Esophagus muscularis mucosa (tissue), 4 donors: ENCODE measurements at regions not wholly inside any gene's neighbourhood (a gene's known extent, or its start where the extent isn't known, plus 50 kb on each side); places are given as distances from the start of the nearest gene placed in this dataset.
"Not testable (repeated sequence)": the region's sequence is repeated elsewhere in the genome, so short reads cannot be mapped to it uniquely, and the experiment has no call there.

ENCODE experiments used
- DNase-seq: peaks from one replicate; pipeline ENCODE4 v3.0.0-alpha.2; 2017; ENCODE audit errors: extremely low spot score
- H3K27ac ChIP-seq, 4 donors: fragments of 200-600 bp; sonication (generic); replicated peaks in 1 of 4; 1 replicate in 3 of 4; 2 replicates in 1 of 4; pipeline ENCODE4 v1.5.1; 2016 to 2019; ENCODE audit warnings: mild to moderate bottlenecking in 1 of 4
- H3K27me3 ChIP-seq, 4 donors: fragments of 200-600 bp; sonication (generic); one replicate each; pipeline versions ENCODE4 v1.5.1 to v1.6.0; 2016 to 2019
- H3K36me3 ChIP-seq, 4 donors: fragments of 200-600 bp; sonication (generic); one replicate each; pipeline ENCODE4 v1.5.1; 2016 to 2019
- H3K4me1 ChIP-seq, 4 donors: fragments of 200-600 bp; sonication (generic); one replicate each; pipeline ENCODE4 v1.5.1; 2016 to 2019
- H3K4me3 ChIP-seq, 4 donors: fragments of 200-600 bp; sonication (generic); 1 replicate in 2 of 4; 2 replicates in 2 of 4; pipeline ENCODE4 v1.5.1; 2016 to 2019; ENCODE audit warnings: mild to moderate bottlenecking in 4 of 4, moderate library complexity in 1 of 4
- H3K9me3 ChIP-seq, 4 donors: fragments of 200-600 bp; sonication (generic); 1 replicate in 3 of 4; 2 replicates in 1 of 4; pipeline ENCODE4 v1.5.1; 2016 to 2019
- EP300 ChIP-seq: sonication (generic); formaldehyde crosslinking; IDR thresholded peaks from one replicate; pipeline ENCODE4 v1.6.1; 2017; ENCODE audit warnings: antibody characterized with exemption
- POLR2A ChIP-seq: fragments of 450-650 bp; IDR thresholded peaks from one replicate; pipeline ENCODE4 v1.6.1; 2017; ENCODE audit warnings: antibody characterized with exemption, moderate library complexity, mild to moderate bottlenecking, low read depth
- POLR2AphosphoS5 ChIP-seq, 2 donors: sonication (generic); formaldehyde crosslinking; IDR thresholded peaks; one replicate each; pipeline ENCODE4 v1.6.1; 2017; ENCODE audit warnings: antibody characterized with exemption in 2 of 2
- WGBS: methylation state at CpG from one replicate; pipeline ENCODE4 v1.1.5; 2018; 5-methylcytosine and 5-hydroxymethylcytosine counted together
- intact Hi-C: fragments of 100-400 bp; cut with DNase I; formaldehyde crosslinking; loops from one replicate; pipeline ENCODE4 v1.15.1; 2023
- TF ChIP-seq, protein P1 (sequence below), 3 experiments: fragments of 200-600 bp in 2 of 3; fragments of 450-650 bp in 1 of 3; sonication (generic) in 2 of 3; IDR thresholded peaks; one replicate each; pipeline ENCODE4 v1.5.1; 2017 to 2019; ENCODE audit warnings: antibody characterized with exemption in 3 of 3, mild to moderate bottlenecking in 2 of 3, moderate library complexity in 1 of 3

GRCh38 chr14:53841109-53842099 is 115.2 kb downstream of the BMP4 start:
- H3K9me3 ChIP-seq = peaks cover 0 to 9% (median 0%) of the 10 kb centered on the region in 4 donors
- H3K4me3 ChIP-seq = no peak overlapping the region
- intact Hi-C loops = no loop called here
- TF ChIP-seq POLR2A (no peak), POLR2AphosphoS5 (IDR thresholded peaks at IDR 0.05) (no peak), EP300 (no peak)
- TF ChIP-seq, protein P1, sequence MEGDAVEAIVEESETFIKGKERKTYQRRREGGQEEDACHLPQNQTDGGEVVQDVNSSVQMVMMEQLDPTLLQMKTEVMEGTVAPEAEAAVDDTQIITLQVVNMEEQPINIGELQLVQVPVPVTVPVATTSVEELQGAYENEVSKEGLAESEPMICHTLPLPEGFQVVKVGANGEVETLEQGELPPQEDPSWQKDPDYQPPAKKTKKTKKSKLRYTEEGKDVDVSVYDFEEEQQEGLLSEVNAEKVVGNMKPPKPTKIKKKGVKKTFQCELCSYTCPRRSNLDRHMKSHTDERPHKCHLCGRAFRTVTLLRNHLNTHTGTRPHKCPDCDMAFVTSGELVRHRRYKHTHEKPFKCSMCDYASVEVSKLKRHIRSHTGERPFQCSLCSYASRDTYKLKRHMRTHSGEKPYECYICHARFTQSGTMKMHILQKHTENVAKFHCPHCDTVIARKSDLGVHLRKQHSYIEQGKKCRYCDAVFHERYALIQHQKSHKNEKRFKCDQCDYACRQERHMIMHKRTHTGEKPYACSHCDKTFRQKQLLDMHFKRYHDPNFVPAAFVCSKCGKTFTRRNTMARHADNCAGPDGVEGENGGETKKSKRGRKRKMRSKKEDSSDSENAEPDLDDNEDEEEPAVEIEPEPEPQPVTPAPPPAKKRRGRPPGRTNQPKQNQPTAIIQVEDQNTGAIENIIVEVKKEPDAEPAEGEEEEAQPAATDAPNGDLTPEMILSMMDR (IDR thresholded peaks at IDR 0.05) = no peak
- H3K36me3 ChIP-seq = no peaks in the 10 kb centered on the region
- peak; percentile 78 for DNase-seq
- H3K27ac ChIP-seq = no peak overlapping the region
- no peaks in the 10 kb centered on the region for H3K4me1 ChIP-seq
- WGBS = 92% methylated on average over 3 of the region's 3 CpGs
- H3K27me3 ChIP-seq = no peaks in the 10 kb centered on the region

- peaks cover 0 to 9% (median 0%) of the 10 kb centered on the region in 4 donors for H3K9me3 ChIP-seq
- DNase-seq = peak; percentile 78
- no peaks in the 10 kb centered on the region for H3K36me3 ChIP-seq
- intact Hi-C loops = no loop called here
- WGBS = 68% methylated on average over 2 of the region's 2 CpGs
- no peak overlapping the region for H3K27ac ChIP-seq
- H3K4me3 ChIP-seq = no peak overlapping the region
- H3K4me1 ChIP-seq = no peaks in the 10 kb centered on the region
- no peaks in the 10 kb centered on the region for H3K27me3 ChIP-seq
- TF ChIP-seq EP300 = no peak
Measured at GRCh38 chr14:53840444-53840843, 116.2 kb downstream of the BMP4 start.

DNA sequence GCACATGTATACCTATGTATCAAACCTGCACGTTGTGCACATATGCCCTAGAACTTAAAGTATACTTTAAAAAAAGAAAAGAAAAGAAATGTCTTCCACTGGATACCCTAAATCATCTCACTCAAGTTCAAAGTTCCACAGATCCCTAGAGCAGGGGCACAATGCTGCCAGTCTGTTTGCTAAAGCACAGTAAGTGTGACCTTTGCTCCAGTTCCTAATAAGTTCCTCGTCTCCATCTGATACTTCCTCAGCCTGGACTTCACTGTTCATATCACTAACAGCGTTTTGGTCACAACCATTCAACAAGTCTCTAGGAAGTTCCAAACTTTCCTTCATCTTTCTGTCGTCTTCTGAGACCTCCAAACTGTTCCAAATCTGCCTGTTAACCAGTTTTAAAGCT is 118.3 kb downstream of the BMP4 start:
- peaks cover 0 to 9% (median 0%) of the 10 kb centered on the region in 4 donors for H3K9me3 ChIP-seq
- no peaks in the 10 kb centered on the region for H3K27me3 ChIP-seq
- DNase-seq = peak; percentile 34
- no peak for TF ChIP-seq POLR2AphosphoS5 (IDR thresholded peaks at IDR 0.05)
- TF ChIP-seq, protein P1 (IDR thresholded peaks at IDR 0.05) = no peak
- no peak for TF ChIP-seq EP300
- no peak for TF ChIP-seq POLR2A
- no peaks in the 10 kb centered on the region for H3K36me3 ChIP-seq
- H3K4me3 ChIP-seq = no peak overlapping the region
- no peaks in the 10 kb centered on the region for H3K4me1 ChIP-seq
- H3K27ac ChIP-seq = no peak overlapping the region
- intact Hi-C loops = no loop called here
- WGBS = 80% methylated on average over 4 of the region's 4 CpGs

DNA sequence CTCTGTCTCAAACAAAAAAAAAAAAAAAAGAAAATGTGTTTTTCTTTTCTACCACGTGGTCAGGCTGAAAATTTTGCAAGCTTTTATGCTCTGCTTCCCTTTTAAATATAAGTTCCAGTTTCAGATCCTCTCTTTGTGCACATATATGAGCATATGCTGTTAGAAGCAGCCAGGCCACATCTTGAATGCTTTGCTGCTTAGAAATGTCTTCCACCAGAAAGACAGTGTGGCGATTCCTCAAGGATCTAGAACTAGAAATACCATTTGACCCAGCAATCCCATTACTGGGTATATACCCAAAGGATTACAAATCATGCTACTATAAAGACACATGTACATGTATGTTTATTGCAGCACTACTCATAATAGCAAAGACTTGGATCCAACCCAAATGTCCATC is 119.0 kb downstream of the BMP4 start:
- H3K4me1 ChIP-seq, H3K4me3 ChIP-seq, H3K27me3 ChIP-seq, DNase-seq, H3K36me3 ChIP-seq, H3K27ac ChIP-seq, intact Hi-C loops, H3K9me3 ChIP-seq: not testable (repeated sequence)
- 76% methylated on average over 2 of the region's 2 CpGs for whole genome bisulfite sequencing

DNA sequence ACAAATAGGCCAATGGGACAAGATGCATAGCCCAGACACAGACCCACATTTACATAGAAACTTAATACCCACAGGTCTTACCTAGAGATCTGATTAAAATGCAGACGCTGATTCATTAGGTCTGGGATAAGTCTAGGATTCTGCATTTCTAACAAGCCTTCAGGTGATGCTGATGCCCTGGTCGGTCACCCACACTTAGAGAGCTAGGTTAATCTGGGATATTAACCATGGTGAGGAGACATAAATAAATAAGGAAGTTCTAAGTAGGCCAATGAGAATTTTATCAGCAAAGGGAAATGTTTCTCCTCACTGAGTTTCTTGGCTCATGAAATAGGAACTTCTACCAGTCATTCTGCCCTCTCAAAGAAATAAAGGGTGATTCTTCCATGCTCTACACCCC is 120.1 kb downstream of the BMP4 start:
- no peaks in the 10 kb centered on the region for H3K36me3 ChIP-seq
- WGBS = 90% methylated on average over 2 of the region's 2 CpGs
- no peak for DNase-seq
- no peak overlapping the region for H3K27ac ChIP-seq
- H3K4me3 ChIP-seq = no peak overlapping the region
- intact Hi-C loops = no loop called here
- H3K9me3 ChIP-seq = peaks cover 0 to 9% (median 0%) of the 10 kb centered on the region in 4 donors
- TF ChIP-seq POLR2A (no peak), POLR2AphosphoS5 (IDR thresholded peaks at IDR 0.05) (no peak)
- no peaks in the 10 kb centered on the region for H3K4me1 ChIP-seq
- H3K27me3 ChIP-seq = no peaks in the 10 kb centered on the region

DNA sequence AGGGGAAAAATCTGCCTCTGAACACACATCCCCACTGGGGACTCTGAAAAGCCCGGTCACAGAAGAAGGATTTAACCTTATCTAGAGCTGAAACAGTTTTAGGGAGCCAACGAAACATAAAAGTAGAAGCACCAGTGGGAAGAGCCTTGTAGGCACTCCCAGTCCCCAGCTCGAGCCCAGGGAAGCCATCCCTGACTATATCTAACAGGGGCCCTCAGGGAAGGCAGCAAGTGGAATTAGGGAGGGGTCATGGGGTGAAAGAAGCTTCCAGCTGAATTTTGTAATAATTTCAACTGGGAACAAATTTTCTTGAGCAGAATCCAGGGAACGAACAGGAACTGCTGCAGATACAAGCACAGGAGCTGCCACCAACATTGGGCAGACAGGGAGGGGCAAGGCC is 127.8 kb downstream of the BMP4 start:
- 70% methylated on average over 4 of the region's 4 CpGs for WGBS
- Histone ChIP-seq H3K27me3 (no peaks in the 10 kb centered on the region), H3K27ac (no peak overlapping the region), H3K36me3 (no peaks in the 10 kb centered on the region), H3K4me3 (no peak overlapping the region), H3K4me1 (no peaks in the 10 kb centered on the region), H3K9me3 (no peaks in the 10 kb centered on the region)
- TF ChIP-seq, protein P1 (IDR thresholded peaks at IDR 0.05) = no peak
- no peak for TF ChIP-seq EP300
- no peak for TF ChIP-seq POLR2AphosphoS5 (IDR thresholded peaks at IDR 0.05)
- DNase-seq = no peak
- intact Hi-C loops = no loop called here
